ENCODE measurements at regions not wholly inside any gene's neighbourhood (a gene's known extent, or its start where the extent isn't known, plus 50 kb on each side); places are given as distances from the start of the nearest gene placed in this dataset.

DNA sequence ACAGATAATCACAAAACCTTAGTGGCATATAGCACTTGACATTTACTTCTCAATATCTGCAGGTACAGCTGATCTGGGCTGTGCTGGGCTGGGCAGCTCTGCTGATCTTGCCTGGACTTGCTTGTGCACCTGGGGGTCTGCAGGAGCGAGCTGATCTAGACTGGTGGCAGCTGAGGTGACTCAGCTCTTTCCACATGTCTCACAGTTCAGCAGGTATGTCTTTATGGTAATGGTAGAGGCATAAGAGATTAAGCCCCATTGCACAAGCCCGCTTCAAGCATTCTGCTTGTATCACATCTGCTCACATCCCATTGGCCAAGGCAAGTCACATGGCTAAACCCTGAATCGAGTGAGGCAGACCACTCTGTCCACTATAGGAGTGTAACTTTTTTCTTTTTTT is 506.7 kb downstream of the BCOR start:
- Histone ChIP-seq H3K9ac (ENCODE audit: low read length) (no peak overlapping the region), H3K36me3 (ENCODE audit: low read length) (no peaks in the 10 kb centered on the region), H3K4me3 (ENCODE audit: insufficient read depth, low read length, poor library complexity, severe bottlenecking) (no peak overlapping the region), H3F3A (ENCODE audit: insufficient read depth) (no peaks in the 10 kb centered on the region), H3K27ac (ENCODE audit: low read depth, low read length) (no peak overlapping the region), H2AFZ (ENCODE audit: low read depth, low read length, severe bottlenecking) (no peak overlapping the region), H3K9me3 (ENCODE audit: insufficient read depth, low read length) (no peaks in the 10 kb centered on the region), H3K27me3 (ENCODE audit: low read length) (no peaks in the 10 kb centered on the region), H3K79me2 (ENCODE audit: insufficient read depth, low read length) (no peaks in the 10 kb centered on the region), H4K20me1 (ENCODE audit: low read depth, low read length) (no peaks in the 10 kb centered on the region), H3K9me2 (replicated peaks; ENCODE audit: insufficient read depth, low read length) (no peaks in the 10 kb centered on the region), H3K4me2 (ENCODE audit: low read depth, low read length, poor library complexity, severe bottlenecking) (no peak overlapping the region)
- TF ChIP-seq, protein P1, sequence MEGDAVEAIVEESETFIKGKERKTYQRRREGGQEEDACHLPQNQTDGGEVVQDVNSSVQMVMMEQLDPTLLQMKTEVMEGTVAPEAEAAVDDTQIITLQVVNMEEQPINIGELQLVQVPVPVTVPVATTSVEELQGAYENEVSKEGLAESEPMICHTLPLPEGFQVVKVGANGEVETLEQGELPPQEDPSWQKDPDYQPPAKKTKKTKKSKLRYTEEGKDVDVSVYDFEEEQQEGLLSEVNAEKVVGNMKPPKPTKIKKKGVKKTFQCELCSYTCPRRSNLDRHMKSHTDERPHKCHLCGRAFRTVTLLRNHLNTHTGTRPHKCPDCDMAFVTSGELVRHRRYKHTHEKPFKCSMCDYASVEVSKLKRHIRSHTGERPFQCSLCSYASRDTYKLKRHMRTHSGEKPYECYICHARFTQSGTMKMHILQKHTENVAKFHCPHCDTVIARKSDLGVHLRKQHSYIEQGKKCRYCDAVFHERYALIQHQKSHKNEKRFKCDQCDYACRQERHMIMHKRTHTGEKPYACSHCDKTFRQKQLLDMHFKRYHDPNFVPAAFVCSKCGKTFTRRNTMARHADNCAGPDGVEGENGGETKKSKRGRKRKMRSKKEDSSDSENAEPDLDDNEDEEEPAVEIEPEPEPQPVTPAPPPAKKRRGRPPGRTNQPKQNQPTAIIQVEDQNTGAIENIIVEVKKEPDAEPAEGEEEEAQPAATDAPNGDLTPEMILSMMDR (IDR thresholded peaks at IDR 0.05; ENCODE audit: insufficient read depth, low read length, poor library complexity, severe bottlenecking): no peak
- TF ChIP-seq EZH2phosphoT487 (conservative IDR thresholded peaks at IDR 0.05; ENCODE audit: low read length): no peak

DNA sequence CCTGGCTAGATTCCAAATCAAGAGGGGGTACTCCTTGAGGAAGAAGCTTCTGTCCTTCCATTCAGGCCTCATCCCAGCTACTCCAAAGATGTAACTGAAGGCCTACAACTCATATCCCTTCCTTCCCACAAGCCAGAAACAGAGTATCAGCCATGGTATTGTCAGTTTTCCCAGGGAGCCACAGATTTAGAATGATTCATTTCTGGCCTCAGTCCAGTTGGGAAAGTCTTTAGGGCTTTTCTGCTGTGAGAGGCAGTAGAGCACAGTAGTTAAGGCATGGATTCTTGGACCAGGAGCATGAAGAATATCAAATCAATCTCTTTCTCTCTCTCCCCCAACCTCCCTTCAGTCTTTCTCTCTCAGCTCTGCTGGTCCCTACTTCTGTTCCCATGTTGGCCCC is 505.0 kb downstream of the BCOR start:
- H4K20me1 ChIP-seq (ENCODE audit: low read depth, low read length): no peaks in the 10 kb centered on the region
- no peaks in the 10 kb centered on the region for H3K36me3 ChIP-seq (ENCODE audit: low read length)
- H3K9me3 ChIP-seq (ENCODE audit: insufficient read depth, low read length): no peaks in the 10 kb centered on the region
- TF ChIP-seq EZH2phosphoT487 (conservative IDR thresholded peaks at IDR 0.05; ENCODE audit: low read length): no peak
- H3K9me2 ChIP-seq (replicated peaks; ENCODE audit: insufficient read depth, low read length): no peaks in the 10 kb centered on the region
- no peaks in the 10 kb centered on the region for H3K79me2 ChIP-seq (ENCODE audit: insufficient read depth, low read length)
- no peaks in the 10 kb centered on the region for H3F3A ChIP-seq (ENCODE audit: insufficient read depth)
- no peak overlapping the region for H3K27ac ChIP-seq (ENCODE audit: low read depth, low read length)
- no peak overlapping the region for H3K4me3 ChIP-seq (ENCODE audit: insufficient read depth, low read length, poor library complexity, severe bottlenecking)
- no peak overlapping the region for H3K9ac ChIP-seq (ENCODE audit: low read length)
- H3K4me2 ChIP-seq (ENCODE audit: low read depth, low read length, poor library complexity, severe bottlenecking): no peak overlapping the region
- no peak overlapping the region for H2AFZ ChIP-seq (ENCODE audit: low read depth, low read length, severe bottlenecking)
- no peaks in the 10 kb centered on the region for H3K27me3 ChIP-seq (ENCODE audit: low read length)

DNA sequence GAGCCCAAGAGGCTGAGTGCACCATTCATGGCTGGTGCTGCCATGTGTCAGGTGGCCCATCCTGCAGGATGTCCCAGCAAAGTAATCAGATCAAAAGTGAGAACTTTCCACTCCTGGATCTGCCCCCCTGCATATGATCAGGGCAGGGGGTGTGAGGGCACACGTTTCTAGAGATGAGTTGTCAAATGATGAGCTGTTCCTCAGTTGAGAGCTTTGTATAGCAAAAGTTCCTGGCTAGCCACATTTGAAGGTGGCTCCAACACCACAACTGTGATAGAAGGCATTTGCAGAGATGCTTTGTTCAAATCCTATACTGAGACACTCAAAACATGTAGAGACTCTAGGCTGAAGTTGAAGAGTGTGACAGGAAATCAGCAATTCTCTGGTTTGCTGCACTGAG is 501.8 kb downstream of the BCOR start:
- H3K79me2 ChIP-seq (ENCODE audit: insufficient read depth, low read length): no peaks in the 10 kb centered on the region
- H3K9ac ChIP-seq (ENCODE audit: low read length): no peak overlapping the region
- no peaks in the 10 kb centered on the region for H4K20me1 ChIP-seq (ENCODE audit: low read depth, low read length)
- no peak overlapping the region for H3K27ac ChIP-seq (ENCODE audit: low read depth, low read length)
- no peaks in the 10 kb centered on the region for H3K36me3 ChIP-seq (ENCODE audit: low read length)
- H3K27me3 ChIP-seq (ENCODE audit: low read length): no peaks in the 10 kb centered on the region
- H2AFZ ChIP-seq (ENCODE audit: low read depth, low read length, severe bottlenecking): no peak overlapping the region
- H3F3A ChIP-seq (ENCODE audit: insufficient read depth): no peaks in the 10 kb centered on the region
- no peaks in the 10 kb centered on the region for H3K9me3 ChIP-seq (ENCODE audit: insufficient read depth, low read length)
- H3K4me2 ChIP-seq (ENCODE audit: low read depth, low read length, poor library complexity, severe bottlenecking): no peak overlapping the region
- no peak overlapping the region for H3K4me3 ChIP-seq (ENCODE audit: insufficient read depth, low read length, poor library complexity, severe bottlenecking)
- no peaks in the 10 kb centered on the region for H3K9me2 ChIP-seq (replicated peaks; ENCODE audit: insufficient read depth, low read length)
- TF ChIP-seq, protein P1 (IDR thresholded peaks at IDR 0.05; ENCODE audit: insufficient read depth, low read length, poor library complexity, severe bottlenecking): no peak
- TF ChIP-seq EZH2phosphoT487 (conservative IDR thresholded peaks at IDR 0.05; ENCODE audit: low read length): no peak

DNA sequence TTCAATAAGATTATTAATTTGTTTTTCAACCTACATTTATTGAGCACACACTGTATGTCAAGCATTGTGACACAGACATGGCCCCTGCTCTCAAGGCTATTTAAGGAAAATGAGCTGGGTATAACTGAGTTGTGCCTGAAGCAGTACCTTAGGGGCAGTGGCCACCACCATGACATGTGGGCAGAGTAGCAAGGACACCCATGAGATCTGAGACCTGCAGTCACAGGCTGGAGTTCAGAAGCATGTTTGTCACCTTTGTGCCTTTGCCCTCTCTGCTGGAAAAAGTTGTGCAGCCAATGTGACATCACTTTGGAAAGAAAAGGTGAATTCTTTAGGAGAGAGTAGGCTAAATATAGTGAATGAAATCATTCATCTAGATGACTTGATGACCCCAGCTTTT is 501.3 kb downstream of the BCOR start:
- Histone ChIP-seq H3F3A (ENCODE audit: insufficient read depth) (no peaks in the 10 kb centered on the region), H4K20me1 (ENCODE audit: low read depth, low read length) (no peaks in the 10 kb centered on the region), H3K9me2 (replicated peaks; ENCODE audit: insufficient read depth, low read length) (no peaks in the 10 kb centered on the region), H3K4me2 (ENCODE audit: low read depth, low read length, poor library complexity, severe bottlenecking) (no peak overlapping the region), H3K36me3 (ENCODE audit: low read length) (no peaks in the 10 kb centered on the region), H3K9me3 (ENCODE audit: insufficient read depth, low read length) (no peaks in the 10 kb centered on the region), H3K4me3 (ENCODE audit: insufficient read depth, low read length, poor library complexity, severe bottlenecking) (no peak overlapping the region), H3K27me3 (ENCODE audit: low read length) (no peaks in the 10 kb centered on the region), H3K9ac (ENCODE audit: low read length) (no peak overlapping the region), H2AFZ (ENCODE audit: low read depth, low read length, severe bottlenecking) (no peak overlapping the region), H3K27ac (ENCODE audit: low read depth, low read length) (no peak overlapping the region), H3K79me2 (ENCODE audit: insufficient read depth, low read length) (no peaks in the 10 kb centered on the region)
- TF ChIP-seq EZH2phosphoT487 (conservative IDR thresholded peaks at IDR 0.05; ENCODE audit: low read length): no peak
- TF ChIP-seq, protein P1 (IDR thresholded peaks at IDR 0.05; ENCODE audit: insufficient read depth, low read length, poor library complexity, severe bottlenecking): no peak
